GM18951 (cell line): ENCODE measurements at regions not wholly inside any gene's neighbourhood (a gene's known extent, or its start where the extent isn't known, plus 50 kb on each side); places are given as distances from the start of the nearest gene placed in this dataset.

Experiments
- POLR2A ChIP-seq: IDR thresholded peaks from 4 replicates; pipeline ENCODE4 v1.6.1; 2011; ENCODE audit warnings: mild to moderate bottlenecking; ENCODE audit not compliant: insufficient read length, insufficient read depth; ENCODE audit errors: extremely low read depth
- in situ Hi-C: fragments of 300-500 bp; cut with MboI; formaldehyde crosslinking; loops from one replicate; pipeline ENCODE4 v1.12.0; 2022; ENCODE audit warnings: low sequenced_read_pairs, mixed read lengths, inconsistent platforms; ENCODE audit not compliant: unreplicated experiment

DNA sequence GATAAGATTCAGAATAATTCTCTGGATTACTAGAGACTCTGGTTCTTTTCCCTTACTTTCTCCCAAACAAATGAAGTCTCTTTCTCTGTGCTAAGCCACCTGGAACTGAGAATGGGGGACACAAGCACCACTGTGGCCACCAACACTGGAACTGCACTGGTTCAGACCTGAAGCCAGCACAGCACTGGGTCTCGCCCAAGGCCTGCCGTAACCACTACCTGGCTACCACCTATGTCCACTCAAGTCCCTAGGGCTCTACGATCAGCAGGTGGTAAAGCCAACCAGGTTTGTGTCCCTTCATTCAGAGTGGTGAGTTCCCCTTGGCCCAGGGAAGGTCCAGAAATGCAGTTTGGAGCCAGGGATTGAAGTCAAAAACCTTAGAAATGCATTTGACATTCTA lies 626.2 kb downstream of the DIAPH3 start:
- in situ Hi-C loops = no loop called here
- no peak for TF ChIP-seq POLR2A

DNA sequence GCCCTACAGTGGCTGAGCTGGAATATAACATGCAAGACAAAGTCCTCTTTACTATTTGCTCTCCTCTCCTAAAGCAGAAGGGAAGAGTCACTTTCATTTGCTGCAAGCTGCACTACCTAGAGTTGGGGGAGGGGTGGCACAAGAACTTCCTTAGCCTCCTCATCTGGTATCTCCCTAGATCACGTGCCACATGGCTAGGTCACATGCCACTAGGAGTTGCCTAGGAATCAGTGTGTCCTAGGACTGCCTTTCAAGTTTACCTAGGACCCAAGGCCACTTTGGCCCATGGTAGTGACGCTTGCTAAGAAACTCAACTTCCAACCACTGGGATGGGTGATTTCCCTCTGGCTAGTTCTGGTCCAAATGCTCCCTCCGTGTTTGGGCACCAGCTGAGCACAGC lies 625.2 kb downstream of the DIAPH3 start:
- no peak for TF ChIP-seq POLR2A
- in situ Hi-C loops = no loop called here

DNA sequence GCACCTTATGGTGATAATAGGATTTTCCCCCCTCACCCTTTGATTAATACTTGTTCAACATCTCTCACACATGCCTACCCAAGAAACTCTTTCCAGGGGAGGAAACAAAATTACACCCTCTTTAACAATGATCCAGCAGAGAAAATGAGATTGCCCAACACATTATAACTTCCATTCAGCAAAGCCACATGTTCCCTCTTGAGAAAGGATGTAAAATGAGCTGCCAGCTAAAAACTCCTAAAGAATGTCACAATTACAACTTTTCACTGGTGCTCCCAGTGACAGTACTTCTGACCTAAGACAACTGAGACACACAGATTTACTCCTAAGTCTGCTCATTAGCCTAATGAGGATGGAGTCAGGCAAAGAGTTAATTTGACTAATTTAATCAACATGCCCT lies 621.4 kb downstream of the DIAPH3 start:
- TF ChIP-seq POLR2A = no peak
- in situ Hi-C loops = no loop called here

DNA sequence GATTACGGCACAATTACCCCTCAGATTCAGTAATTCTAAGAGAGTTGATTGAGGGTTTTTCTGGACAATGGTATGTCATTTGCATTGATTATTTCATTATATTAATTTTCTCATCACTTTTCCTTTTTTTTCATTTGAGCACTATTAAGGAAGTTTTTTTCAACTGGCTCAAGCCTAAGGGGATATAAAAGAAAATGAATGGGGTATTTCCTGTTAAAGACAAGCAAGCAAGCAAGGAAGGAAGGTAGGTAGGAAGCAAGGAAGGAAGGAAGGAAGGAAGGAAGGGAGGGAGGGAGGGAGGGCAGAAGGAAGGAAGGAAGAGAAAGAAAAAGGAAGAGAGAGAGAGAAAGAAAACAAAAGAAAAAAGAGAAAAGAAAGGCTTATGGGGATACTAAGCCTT lies 620.3 kb downstream of the DIAPH3 start:
- in situ Hi-C loops = no loop called here
- no peak for TF ChIP-seq POLR2A

DNA sequence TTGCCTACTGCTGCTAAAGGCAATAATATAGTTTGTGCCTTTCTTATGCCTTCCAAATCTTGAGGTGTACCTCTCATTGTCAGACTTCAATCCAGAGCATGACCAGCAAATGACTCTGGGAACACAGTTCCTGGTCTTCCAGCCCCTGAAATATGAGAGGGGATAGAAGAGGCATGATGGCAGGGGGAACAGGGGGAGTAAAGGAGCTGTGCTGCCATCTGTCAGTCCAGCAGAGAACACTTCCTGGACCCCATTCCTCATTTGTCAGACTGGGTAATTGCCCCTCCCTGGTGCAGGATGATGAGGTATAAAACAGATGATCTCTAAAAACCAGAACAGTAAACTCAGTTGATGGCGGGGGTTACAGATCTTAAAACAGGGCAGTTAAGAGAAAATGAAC lies 618.7 kb downstream of the DIAPH3 start:
- TF ChIP-seq POLR2A = no peak
- in situ Hi-C loops = no loop called here

DNA sequence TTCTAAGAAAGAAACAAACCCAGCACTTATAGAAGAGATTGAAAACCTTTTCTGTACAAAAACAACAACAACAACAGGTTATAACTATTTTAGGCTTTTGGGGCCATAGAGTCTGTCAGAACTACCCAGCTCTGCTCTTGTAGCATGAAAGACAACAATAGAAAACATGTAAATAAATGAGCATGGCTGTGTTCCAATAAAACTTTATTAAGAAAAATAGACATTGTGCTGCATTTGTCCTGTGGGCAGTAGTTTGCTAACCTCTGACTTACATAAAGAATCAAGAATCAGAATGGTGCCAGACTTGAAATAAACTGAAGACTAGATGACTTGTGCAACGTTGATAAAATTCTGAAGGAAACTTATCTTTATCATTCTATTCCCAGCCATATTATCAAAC lies 617.5 kb downstream of the DIAPH3 start:
- no peak for TF ChIP-seq POLR2A
- in situ Hi-C loops = no loop called here

DNA sequence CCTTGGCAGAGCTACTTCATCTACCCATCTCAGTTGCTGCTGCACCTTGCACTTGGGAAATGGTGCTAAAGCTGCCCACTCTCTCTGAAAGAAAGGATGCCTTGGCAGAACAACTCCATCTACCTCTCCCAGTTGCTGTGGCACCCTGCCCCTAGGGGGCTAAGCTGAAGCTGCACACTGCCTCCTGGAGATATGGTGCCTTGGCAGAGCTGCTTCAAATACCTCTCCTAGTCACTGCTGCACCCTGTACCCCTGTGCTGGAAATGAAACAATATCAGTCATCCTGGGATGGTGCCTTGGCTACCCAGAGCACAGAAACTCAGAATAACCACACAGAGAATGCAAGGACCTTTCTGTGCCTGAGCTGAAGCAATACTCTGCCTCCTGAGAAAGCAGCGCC lies 615.8 kb downstream of the DIAPH3 start:
- in situ Hi-C loops = no loop called here
- TF ChIP-seq POLR2A = no peak

DNA sequence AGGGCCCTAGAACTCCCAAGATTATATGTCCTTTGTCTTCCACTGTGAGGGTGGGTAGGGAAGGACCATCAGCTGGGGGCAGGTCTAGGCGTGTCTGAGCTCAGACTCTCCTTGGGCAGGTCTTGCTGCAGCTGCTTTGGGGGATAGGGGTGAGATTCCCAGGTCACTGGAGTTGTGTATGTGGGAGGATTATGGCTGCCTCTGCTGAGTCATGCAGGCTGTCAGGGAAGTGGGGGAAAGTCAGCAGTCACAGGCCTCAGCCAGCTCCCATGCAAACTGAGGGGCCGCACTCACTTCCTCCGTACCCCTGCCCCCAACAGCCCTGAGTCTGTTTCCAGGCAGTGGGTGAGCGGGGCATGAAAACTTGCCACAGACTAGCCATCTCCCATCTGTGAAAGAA lies 600.8 kb downstream of the DIAPH3 start:
- in situ Hi-C loops = no loop called here
- no peak for TF ChIP-seq POLR2A

DNA sequence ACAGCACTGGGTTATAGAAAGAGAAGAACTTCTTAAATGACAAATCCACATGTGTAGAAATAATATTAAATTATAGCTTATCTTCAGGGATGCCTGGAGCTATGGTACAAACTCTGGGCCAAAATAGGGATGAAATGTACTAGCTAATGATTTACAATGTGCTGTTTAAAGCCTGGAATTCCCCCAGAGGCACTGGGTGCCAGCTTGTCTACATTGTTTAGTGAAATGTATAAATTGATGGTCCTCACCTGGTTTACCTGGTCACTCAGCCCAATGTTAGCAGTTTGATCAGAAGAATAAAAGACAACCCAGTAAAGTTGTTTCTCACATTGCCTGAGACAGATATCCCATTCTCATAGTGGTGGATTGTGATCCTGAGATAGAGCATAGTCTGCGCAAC lies 597.2 kb downstream of the DIAPH3 start:
- in situ Hi-C loops = no loop called here
- no peak for TF ChIP-seq POLR2A

DNA sequence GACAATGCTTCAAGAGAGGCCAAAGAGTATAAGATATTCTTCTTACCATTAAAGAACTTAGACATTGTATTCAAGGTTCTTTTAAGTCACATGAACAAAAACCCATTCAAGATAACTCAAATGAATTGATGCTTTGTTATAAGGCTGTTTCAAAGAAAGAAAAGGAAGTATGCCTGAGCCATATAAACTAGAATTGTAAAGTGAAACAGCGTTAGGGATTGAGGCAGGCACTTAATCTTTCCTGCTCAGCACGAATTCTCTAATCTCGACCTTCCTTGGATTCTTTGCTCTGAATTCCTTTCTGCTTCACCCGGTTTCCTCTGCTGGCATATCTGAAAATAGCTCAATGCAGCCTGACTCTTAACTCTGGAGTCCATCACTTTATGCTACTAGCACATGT lies 595.4 kb downstream of the DIAPH3 start:
- TF ChIP-seq POLR2A = no peak
- in situ Hi-C loops = no loop called here

DNA sequence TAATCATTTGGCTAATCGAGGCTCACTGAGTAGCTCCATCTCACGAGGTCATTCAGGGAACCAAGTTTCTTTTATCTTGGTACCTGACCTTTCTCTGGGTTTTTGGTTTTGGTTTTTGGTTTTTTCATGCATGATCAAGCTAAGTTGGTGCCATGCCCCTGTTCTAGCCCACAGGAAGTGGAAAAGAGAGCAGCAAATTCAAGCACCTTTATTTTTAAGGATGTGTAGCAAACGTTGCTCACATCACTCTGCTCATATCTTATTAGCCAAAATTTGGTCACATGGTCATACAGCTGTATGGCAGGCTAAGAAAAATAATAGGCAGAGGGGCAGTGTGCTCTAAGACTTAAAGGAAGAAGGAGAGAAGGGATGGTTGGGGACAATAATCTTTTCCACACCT lies 593.5 kb downstream of the DIAPH3 start:
- in situ Hi-C loops = no loop called here
- TF ChIP-seq POLR2A = no peak

DNA sequence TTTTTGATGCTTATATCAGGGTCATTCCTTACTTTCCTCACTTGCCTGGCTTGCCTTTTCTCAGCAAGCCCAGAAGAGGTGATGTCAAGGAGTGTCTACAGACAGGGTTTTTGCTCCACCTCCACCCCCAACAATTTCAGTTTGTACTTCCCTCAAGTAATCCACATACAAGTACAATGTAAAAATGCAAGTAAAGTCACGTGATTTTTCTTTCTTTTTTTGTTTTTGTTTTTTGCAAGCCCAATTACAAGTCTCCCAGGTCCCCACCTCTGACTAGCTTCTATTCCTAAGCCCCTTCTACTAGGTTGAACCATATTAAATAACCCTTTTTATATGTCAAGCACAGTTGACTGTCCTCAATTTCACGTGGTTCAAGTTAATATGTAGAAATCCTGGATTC lies 579.6 kb downstream of the DIAPH3 start:
- in situ Hi-C loops = no loop called here
- no peak for TF ChIP-seq POLR2A

DNA sequence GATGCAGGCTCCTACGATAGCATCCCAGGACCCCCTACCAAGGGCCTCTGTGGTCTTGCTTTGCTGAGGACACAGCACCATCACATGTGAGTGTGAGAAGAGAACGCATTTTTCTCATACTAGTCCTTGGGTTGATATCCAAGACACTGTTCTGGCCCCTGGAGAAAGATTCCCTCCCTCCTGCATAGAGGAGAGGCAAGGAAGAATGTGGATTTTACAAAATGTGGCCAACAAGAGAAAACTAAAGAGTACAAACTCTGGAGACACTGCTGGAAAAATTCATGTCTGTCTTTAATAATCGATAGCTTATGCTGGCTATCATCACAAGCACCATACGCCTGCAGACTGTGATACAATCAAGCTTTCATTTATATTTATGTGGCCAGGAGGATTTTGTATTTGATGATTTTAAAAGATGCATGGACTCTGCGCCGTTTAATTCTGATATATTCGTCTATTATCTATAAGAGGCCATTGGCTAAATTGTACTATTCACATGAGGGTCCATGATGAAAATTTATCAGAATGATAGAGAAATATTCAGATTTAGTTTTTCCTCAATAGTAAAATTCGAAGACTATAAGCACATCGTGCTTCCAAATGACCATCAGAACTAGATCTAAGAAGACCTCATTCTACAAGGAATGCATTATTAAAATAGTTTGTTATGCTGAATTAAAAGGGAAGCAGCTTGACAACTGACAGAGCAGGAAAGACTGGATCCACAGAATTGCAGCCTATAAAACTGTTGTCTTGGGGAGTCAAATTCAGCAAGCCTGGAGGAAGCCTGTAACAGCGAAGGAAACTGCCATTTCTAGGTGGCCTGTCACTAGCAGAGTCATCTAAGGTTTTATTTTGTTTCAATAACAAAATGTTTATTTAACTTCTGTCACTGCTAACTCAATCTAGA lies 578.7 kb downstream of the DIAPH3 start:
- TF ChIP-seq POLR2A = no peak
- in situ Hi-C loops = no loop called here

DNA sequence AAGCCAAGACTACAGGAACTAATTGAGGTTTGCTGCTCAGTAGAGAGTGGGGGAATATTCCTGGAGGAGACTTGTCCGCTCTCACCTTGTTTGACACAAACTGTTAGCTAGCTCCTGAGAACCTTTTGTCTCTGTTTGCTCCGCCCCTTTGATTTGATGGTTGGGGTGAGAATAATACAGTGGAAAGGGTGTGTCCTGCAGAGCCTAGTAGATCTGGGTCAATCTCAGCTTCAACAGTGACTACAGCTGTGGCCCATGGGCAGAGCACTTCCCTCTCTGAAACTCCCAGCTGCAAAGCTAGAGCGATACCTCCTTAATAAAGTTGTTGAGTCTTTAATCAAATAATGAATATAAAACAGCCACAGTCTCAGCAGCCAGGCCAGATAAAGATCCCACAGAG lies 576.7 kb downstream of the DIAPH3 start:
- TF ChIP-seq POLR2A = no peak
- in situ Hi-C loops = no loop called here
